ENCODE measurements at regions not wholly inside any gene's neighbourhood (a gene's known extent, or its start where the extent isn't known, plus 50 kb on each side); places are given as distances from the start of the nearest gene placed in this dataset.
"Not testable (repeated sequence)": the region's sequence is repeated elsewhere in the genome, so short reads cannot be mapped to it uniquely, and the experiment has no call there.

DNA sequence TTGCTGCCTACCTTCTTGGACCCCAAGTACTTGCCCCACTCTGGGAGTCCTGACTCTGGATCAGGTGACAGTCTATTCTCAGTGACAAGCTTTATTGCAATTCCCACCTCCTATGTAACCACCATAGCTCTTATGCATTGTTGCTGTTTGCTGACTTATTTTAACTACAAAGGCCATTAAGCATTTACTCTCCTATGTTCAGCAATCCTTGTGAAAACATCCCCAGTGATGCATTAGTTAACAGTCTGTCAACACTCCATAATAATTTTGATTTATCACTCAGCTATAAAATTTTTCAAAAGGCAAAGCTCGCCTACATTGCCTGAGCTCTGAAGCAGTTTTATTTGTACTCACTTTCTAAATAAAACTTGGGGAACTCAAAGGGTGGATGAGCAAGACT is 871.8 kb upstream of the SORCS1 start:
- DNase-seq = no peak

DNA sequence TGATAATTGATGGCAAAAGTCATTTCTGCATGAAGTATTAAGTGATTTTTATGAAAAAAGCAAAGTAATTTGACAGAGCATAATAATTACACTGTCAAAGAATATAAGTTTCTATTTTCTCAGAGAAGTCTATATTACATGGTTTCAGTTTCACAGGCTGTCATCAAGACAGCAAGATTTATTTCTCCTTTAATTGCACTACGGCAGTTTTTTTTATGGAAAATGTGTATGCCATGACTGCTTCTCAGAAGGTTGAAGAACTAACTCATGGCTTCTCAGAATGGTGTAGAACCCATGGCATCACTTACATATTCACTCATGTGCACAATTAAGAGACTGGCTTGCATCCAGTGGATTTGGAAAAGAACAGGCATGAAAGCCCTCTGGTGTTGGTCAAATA is 870.3 kb upstream of the SORCS1 start:
- DNase-seq = no peak

DNA sequence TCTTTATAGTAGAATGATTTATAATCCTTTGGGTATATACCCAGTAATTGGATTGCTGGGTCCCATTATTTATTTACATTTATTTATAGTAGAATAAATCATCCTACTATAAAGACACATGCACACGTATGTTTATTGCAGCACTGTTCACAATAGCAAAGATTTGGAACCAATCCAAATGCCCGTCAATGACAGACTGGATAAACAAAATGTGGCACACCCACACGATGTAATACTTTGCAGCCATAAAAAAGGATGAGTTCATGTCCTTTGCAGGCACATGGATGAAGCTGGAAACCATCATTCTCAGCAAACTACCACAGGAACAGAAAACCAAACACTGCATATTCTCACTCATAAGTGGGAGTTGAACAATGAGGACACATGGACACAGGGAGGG is 869.0 kb upstream of the SORCS1 start:
- not testable (repeated sequence) for DNase-seq

DNA sequence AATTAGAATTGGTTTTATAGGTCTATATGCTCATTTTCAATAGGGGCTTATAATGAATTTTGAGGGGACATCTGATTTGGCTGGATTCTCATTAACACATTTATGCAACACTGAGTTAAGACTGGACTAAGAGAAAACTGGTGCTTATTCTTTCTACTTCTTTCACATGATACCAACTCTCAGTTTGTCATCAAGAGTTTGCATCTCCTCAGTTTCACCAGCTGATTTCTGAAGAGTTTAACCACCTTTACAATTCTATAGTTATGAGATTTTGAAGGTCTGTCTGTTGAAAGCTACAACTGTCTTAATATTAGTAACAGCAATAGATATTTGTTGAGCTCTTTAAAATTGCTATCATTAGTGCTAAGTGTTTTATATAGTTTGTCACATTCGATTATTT is 867.0 kb upstream of the SORCS1 start:
- no peak for DNase-seq

DNA sequence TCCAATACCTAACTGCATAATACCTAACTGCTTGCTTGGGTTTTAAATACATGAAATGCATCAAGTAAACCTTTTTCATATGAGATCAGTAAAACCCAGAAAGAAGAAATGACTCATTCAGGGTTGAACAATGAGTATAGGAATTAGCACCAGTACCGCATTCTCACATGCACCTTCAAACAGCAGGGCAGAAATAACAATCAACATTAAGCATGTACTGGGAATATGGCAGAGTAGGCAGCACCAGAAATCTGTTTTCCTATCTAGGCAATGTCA is 850.3 kb upstream of the SORCS1 start:
- no peak for DNase-seq

DNA sequence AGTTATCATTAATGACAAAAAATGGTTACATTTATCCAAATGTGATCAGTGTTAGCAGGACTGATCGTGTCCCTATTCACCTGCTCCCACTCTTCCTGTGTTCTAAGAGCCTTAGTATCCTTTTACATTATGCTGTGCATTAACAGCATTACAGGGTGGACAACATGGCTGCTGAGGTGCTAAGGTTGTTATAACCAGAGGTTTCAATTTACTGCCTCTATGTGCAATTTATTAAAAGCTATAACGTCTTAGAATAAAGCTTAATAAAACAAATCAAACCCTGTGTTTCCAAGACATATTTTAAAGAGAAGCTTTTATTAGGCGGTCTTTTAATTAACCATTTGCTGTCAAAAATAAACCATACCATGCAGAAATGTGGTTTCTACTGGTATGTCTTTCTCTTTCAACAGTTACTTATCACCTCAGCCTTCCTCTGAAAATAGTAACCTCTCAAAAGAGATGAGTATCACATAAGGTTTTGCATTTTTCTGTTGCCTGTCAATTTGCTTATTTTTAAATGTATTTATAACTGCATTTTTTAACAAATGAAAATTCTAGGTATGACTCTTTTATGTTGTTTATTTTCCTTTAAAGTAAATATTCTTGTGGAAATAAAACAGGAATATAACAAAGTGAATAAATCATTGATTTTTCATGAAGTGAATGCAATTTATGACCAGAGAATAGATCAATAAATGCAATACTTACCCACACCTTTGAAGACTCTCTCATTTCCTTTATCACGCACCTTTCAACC is 849.8 kb upstream of the SORCS1 start:
- no peak for DNase-seq

DNA sequence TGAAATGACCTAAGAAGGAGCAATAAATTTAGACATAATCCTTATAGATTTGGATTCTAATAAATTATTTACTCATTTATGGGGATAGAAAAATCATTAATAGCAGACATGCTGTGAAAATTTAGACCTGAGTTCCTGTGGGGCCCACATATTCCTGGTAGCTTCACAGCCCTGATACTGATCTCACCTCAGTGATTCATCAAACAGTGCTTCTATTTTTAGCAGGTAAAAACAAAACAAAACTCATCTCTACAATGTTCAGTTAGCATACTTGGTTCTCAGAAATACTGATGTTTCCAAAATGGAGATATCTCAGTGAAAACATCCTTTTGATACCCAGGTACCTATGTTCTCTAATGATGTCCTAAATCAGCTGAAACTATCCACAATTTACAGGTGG is 841.1 kb upstream of the SORCS1 start:
- DNase-seq = no peak

DNA sequence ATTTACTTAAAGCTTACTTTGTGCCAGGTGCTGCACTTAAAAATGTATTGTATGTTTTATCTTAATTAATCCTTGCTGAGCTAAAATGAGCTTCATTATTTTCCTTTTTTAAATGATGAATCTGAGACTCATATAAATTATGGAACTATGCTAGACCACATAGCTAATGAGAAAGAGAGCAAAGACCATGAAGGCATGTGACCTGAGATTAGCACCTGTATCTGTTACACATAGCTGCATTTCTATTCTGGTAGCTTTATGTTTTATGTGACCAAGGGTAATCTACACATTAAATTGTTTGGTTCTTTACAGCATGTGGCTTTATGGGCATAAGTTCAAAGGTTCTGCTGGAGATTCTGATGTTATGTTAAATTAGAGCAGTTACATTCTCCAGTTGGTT is 839.1 kb upstream of the SORCS1 start:
- DNase-seq = no peak

DNA sequence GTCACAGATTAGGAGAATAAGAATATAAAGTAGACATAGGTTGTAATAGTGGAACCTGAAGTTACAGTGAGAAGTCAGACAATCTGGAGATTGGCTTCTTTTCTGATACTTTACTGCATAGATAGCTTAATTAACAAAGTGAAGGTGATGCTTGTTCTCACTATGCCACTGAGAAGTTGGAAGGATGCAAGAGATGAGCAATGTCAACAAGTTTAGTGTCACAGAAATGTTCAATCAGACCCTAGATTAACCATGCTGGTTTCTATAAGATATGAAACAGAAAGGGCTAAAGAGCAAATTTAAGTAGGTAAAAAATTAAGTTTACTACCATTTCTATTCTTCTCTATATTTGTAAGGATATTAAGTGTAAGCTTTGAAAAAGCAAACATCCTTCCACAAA is 838.6 kb upstream of the SORCS1 start:
- DNase-seq = no peak

DNA sequence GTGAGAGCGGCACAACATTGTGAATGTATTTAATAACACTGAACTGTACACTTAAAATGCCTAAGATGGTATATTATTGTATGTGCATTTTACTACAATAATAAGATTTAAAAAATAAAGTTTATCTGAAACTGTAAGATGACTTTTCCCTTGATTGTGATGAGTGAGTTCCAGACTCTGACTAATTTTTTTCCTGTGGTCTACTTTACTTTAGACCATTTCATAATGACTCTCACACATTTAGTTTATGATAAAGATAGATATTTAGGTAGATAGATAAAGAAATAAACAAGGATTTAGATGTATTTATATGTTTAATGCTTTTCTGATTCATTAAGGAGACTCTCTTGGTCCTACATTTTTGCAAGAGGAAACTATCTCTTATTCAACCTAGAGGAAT is 835.9 kb upstream of the SORCS1 start:
- DNase-seq = no peak

DNA sequence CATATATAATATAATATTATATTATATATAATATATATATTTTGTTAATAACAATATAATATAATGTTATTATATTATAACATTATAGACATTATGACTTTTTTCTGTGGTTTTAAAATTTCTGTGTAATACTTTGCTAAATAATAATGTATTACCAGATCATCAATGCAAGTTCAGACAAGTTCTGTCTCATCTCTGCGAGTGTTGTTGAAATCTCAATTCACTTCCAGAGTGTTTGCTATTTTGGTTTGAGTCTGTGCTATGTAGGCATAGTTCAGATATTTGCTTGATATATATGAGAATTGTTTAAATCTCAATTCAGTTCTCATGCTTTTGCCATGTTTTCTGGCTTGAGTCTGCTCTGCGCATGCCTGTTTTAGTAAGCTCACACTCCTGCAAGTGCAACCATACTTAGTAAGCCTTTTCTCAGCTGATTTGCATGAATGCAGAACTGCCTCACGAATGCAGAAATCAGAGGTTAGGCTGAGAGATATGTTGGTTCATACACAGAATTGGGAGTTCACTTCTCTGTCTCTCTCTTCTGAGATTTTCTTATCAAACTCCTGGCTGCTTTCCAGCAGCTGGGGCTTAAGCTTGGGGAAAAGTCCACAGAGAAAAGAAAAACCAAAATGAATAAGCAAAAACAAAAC is 830.2 kb upstream of the SORCS1 start:
- no peak for DNase-seq

DNA sequence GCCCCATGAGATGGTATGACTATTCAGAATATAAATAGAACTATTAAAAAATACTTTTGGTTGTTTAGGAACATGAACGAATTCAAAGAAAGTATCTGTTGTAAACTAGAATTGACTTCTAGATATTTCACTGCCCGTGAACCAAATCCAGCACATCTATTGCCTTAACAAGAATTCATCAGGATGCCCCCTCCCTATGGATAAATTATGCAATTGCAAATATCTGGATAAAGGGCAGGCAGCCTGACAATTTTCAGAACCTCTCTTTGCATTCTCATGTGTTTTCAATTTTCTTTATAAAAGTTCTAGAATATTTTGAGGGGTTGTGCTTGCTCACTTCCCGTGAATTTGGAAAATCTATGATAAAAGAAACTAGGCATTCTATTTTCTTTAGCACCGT is 822.1 kb upstream of the SORCS1 start:
- no peak for DNase-seq

DNA sequence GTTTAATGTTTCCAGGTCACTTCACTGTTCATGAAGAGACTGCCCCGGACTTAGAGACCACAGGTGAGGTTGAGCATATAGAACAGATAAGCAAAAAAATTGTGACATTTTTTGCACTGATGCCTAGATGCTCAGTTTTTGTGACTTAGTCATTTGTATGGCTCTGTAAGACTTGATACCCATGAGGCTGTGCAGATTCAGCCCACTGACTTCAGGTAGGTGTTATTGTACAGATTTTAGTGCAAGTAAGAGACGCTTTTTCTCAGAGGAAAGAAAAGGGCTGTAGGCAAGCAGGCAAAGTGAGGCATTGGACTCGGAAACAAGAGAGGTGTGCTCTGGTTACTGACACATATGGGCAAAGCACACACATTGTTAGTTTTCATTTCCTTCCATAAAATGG is 820.1 kb upstream of the SORCS1 start:
- no peak for DNase-seq

DNA sequence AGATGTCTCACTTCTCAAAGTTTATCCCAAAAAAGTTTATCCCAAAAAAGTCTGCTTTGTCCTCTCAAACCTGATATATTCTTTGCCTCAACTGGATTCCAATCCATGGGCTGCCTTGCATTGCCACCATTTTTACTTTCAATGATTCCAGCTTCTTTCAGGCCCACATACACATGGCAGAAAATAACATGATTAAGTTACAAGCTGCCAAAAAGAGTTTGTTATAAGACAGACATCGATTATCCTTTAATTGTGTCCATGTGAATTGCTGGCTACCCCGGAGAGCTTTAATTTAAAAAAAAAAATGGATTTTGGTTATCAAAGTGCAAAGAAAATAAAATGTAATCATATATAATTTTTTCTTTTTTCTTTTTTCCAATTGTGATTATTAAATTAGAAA is 819.6 kb upstream of the SORCS1 start:
- no peak for DNase-seq

DNA sequence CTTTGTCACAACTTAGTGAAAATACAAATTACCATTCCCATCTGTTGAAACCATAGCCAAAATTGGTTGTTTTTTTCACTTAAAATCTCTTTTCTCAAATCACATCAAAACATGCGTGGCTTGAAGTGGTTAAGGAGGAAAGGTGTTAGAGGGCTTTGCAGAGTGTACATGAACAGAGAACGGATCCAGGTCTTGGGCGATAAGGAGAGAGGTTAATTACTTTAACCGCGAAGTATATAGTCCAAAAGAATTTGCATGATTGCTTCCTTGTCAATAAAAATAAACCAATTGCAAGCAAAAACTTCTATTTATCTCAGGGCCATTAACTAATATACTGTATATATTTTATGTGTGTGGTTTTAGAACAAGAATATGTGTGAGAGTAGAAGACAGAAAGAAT is 813.9 kb upstream of the SORCS1 start:
- DNase-seq = no peak

DNA sequence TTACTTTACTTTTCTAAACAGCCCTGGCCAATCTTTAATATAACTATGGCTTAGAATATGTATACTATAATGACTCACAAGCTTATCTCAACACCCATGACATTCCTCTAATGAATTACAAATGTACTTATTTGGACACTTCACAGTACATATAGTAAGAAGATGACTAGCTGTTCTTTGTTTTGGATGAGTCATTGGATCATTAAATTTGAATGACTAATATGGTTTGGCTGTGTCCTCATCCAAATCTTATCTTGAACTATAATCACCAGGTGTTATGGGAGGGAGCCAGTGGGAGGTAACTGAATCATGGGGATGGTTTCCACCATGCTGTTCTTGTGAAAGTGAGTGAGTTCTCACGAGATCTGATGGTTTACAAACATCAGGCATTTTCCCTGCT is 807.5 kb upstream of the SORCS1 start:
- no peak for DNase-seq

DNA sequence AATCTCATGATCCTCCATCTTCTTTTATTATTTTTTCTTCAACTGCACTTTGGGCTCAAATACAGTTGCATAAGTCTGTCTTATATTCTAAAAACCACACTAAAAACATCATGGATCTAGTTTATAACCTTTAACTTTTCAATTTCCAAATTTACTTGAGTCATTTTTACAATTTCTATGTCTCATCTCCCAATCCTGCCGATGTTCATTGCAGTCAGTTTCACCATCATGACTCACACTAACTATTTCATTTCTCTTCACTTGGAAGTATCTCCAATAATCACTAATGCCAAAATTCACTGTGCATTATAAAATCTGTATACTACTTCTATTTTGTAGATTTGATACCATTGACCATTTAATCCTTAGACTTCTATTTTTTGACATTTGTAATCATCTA is 806.9 kb upstream of the SORCS1 start:
- no peak for DNase-seq

DNA sequence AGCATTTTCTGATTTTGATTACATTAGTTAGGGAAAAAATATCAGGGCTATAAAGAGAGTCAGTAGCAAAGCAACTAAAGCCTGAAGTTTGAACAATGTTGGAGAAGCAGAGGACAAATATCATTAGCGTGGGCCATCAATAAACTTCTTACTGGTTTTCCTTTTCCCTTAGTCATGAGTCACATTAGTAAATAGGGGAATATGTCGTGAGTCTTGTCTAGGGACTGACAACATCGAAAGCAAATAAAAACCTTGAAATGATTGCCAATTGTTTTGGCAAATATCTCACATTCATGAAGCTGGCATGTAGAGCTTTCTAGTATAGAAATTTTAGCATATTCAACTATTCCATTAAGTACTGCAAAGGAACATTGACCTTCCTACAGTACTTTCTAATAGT is 806.0 kb upstream of the SORCS1 start:
- DNase-seq = no peak

DNA sequence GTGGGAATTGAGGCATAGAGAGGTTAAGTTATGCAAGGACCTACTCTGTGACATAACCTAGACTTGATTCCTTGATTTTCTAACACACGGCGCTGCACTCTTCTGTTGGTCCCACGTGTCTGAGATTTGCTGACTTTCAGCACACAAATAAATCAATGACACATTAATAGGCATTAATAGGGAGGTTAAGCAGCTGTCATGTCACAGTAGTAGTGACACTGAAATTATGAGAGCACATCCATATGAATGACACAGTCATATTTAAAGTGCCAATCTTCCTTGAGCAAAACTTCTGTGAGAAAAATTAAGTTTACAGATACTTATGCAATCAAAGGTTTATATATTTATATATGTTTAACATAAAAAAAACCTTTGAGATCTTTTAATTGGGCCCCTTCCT is 805.4 kb upstream of the SORCS1 start:
- no peak for DNase-seq

DNA sequence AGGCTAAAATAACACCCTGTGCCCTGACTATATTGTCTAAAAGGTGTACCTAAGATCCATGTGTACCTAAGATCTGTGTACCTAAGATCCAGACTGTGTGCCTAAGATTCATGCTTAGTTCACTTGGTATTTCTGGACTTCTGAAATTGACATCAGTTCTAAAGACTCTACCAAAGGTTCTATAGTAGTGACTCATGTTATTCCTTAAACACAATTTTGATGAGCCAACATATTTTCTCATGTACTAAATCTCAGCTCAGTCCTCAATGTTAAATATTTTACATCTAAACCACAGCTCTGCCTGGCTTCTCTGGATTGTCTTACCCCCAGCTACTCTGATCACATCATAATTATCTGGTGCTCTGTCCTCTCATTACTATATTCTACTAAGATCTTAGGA is 802.3 kb upstream of the SORCS1 start:
- no peak for DNase-seq

DNA sequence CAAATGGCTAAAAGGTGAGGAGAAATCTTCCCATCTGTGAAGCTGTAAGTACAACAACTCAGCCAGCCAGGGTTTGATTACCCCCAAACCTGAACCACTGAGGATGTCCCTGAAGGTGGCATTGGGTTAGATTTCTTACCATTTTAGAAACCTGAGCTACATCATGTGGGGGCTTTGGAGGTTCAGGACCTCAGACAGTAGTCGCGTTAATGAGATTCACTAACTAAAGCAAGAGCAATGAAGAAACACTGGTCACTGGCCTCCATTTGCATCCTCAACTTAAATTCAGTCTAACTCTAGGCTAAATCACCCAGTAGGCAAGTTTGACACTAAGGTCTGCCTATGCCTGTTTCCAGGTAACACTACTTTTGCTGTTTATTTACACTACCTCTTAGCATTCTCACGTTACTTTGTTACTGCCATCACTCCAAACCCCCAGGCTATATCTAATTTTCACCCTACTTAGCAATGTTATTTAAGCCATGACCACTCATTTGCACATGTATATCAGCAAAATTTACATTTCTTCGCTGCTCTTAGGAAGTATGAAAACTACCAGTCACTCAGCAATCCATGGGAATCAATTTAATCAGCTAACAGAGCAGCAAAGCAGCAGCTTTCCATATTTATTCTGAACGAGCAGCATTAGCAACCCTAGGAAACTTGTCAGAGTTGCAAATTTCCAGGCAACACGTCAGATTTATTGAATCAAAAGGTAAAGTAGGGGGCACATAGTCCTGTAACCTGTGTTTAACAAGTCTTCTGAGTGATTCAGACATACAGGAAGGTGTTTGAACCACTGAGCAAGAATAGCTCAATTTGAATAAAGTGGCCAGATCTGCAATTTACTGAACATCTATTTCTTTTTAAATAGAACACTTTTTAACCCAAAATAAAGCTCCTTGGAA is 788.4 kb upstream of the SORCS1 start:
- DNase-seq = no peak

DNA sequence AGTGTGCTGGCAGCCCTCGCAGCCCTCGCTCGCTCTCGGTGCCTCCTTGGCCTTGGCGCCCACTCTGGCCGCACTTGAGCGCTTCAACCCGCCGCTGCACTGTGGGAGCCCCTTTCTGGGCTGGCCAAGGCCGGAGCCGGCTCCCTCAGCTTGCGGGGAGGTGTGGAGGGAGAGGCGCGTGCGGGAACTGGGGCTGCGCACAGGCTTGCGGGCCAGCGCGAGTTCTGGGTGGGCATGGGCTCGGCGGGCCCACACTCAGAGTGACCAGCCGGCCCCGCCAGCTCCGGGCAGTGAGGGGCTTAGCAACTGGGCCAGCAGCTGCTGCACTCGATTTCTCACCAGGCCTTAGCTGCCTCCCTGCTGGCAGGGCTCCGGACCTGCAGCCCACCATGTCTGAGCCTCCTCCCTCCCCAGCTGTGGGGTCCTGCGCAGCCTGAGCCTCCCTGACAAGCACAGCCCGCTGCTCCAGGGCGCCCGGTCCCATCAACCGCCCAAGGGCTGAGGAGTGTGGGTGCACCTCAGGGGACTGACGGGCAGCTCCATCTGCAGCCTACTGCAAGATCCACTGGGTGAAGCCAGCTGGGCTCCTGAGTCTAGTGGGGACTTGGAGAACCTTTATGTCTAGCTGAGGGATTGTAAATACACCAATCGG is 786.0 kb upstream of the SORCS1 start:
- not testable (repeated sequence) for DNase-seq

Measured in hypothalamus (tissue), 51 donors.